ENCODE measurements at regions not wholly inside any gene's neighbourhood (a gene's known extent, or its start where the extent isn't known, plus 50 kb on each side); places are given as distances from the start of the nearest gene placed in this dataset.

DNA sequence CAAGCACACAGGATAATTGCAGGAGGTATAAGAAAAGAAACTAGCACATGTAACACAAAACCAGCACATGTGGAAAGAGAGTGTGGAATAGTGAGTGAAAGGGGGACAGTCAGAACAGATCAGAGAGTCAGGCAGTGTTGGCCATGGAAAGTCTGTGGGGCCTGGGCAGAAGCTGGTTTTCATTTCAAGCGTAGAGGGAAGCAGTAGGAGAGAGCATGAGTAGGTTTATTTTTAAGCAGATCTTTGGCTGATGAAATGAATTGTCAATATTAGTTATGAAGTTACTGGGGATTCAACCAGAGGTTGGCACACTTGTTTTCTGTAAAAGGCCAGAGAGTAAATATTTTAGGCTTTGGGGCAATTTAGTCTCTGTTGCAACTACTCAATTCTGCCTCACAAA, 283.1 kb downstream of the SMARCA2 start:
- no peak for TF ChIP-seq TAF1 (IDR thresholded peaks at IDR 0.05; ENCODE audit: low read depth)
- no peak for TF ChIP-seq MAX (IDR thresholded peaks at IDR 0.05)
- TF ChIP-seq CEBPB (IDR thresholded peaks at IDR 0.05), result no peak
- TF ChIP-seq FOXM1 (IDR thresholded peaks at IDR 0.05; ENCODE audit: borderline replicate concordance, low read depth), result no peak
- TF ChIP-seq EGR1 (IDR thresholded peaks at IDR 0.05), result no peak
- no peak for TF ChIP-seq REST (IDR thresholded peaks at IDR 0.05; ENCODE audit: low read depth)
- no peak for TF ChIP-seq RAD21 (IDR thresholded peaks at IDR 0.05; ENCODE audit: low read depth)
- no peak for TF ChIP-seq CREB1 (IDR thresholded peaks at IDR 0.05; ENCODE audit: low read depth)
- TF ChIP-seq ZBTB7A (IDR thresholded peaks at IDR 0.05; ENCODE audit: low read depth), result no peak
- TF ChIP-seq EP300 (IDR thresholded peaks at IDR 0.05; ENCODE audit: borderline replicate concordance), result no peak
- TF ChIP-seq TEAD4 (IDR thresholded peaks at IDR 0.05), result no peak
- no peak for TF ChIP-seq YY1 (IDR thresholded peaks at IDR 0.05; ENCODE audit: low read depth)
- no peak for TF ChIP-seq TCF12 (IDR thresholded peaks at IDR 0.05; ENCODE audit: low read depth)
